NCI-H187 (cell line): ENCODE measurements at regions not wholly inside any gene's neighbourhood (a gene's known extent, or its start where the extent isn't known, plus 50 kb on each side); places are given as distances from the start of the nearest gene placed in this dataset.
A peak's percentile ranks its signal among the peaks of the same experiment; 100 is the strongest.
"Not testable (repeated sequence)": the region's sequence is repeated elsewhere in the genome, so short reads cannot be mapped to it uniquely, and the experiment has no call there.

Experiments used
- DNase-seq, 2 experiments: peaks; one replicate each; lab custom pipeline; 2025; lab: John Stamatoyannopoulos, UW

- DNase-seq, result no peak
Measured at GRCh38 chr5:91824406-91824805, 441.3 kb upstream of the ARRDC3 start.

GRCh38 chr5:91820874-91821273 is 437.8 kb upstream of the ARRDC3 start:
- no peak for DNase-seq

- no peak for DNase-seq
Measured at GRCh38 chr5:91816681-91817080, 433.6 kb upstream of the ARRDC3 start.

GRCh38 chr5:91797576-91797975 is 414.5 kb upstream of the ARRDC3 start:
- DNase-seq, result no peak

- no peak for DNase-seq
Measured at GRCh38 chr5:91794856-91795548, 411.9 kb upstream of the ARRDC3 start.

- no peak for DNase-seq
Measured at GRCh38 chr5:91794455-91794854, 411.3 kb upstream of the ARRDC3 start.

- DNase-seq, result no peak
Measured at GRCh38 chr5:91787718-91788117, 404.6 kb upstream of the ARRDC3 start.

- DNase-seq, result no peak
Measured at GRCh38 chr5:91777671-91778070, 394.6 kb upstream of the ARRDC3 start.

- no peak for DNase-seq
Measured at GRCh38 chr5:91776249-91776648, 393.1 kb upstream of the ARRDC3 start.

- no peak for DNase-seq
Measured at GRCh38 chr5:91770400-91770799, 387.3 kb upstream of the ARRDC3 start.

GRCh38 chr5:91757383-91757782 is 374.3 kb upstream of the ARRDC3 start:
- DNase-seq, result not testable (repeated sequence)

GRCh38 chr5:91754990-91755389 is 371.9 kb upstream of the ARRDC3 start:
- no peak for DNase-seq

- not testable (repeated sequence) for DNase-seq
Measured at GRCh38 chr5:91744470-91744869, 361.4 kb upstream of the ARRDC3 start.

- peak; percentile 30 to 45 for DNase-seq
Measured at GRCh38 chr5:91742550-91742949, 359.4 kb upstream of the ARRDC3 start.

- DNase-seq, result no peak
Measured at GRCh38 chr5:91741764-91742505, 358.8 kb upstream of the ARRDC3 start.

- DNase-seq, result no peak
Measured at GRCh38 chr5:91730026-91730425, 346.9 kb upstream of the ARRDC3 start.

GRCh38 chr5:91727463-91727862 is 344.3 kb upstream of the ARRDC3 start:
- DNase-seq, result no peak

- DNase-seq, result no peak
Measured at GRCh38 chr5:91722736-91723467, 339.8 kb upstream of the ARRDC3 start.

- DNase-seq, result no peak
Measured at GRCh38 chr5:91712718-91713117, 329.6 kb upstream of the ARRDC3 start.

GRCh38 chr5:91707521-91707841 is 324.4 kb upstream of the ARRDC3 start:
- no peak for DNase-seq

GRCh38 chr5:91706785-91707520 is 323.8 kb upstream of the ARRDC3 start:
- no peak for DNase-seq

- no peak for DNase-seq
Measured at GRCh38 chr5:91703128-91703527, 320.0 kb upstream of the ARRDC3 start.
